ENCODE measurements at regions not wholly inside any gene's neighbourhood (a gene's known extent, or its start where the extent isn't known, plus 50 kb on each side); places are given as distances from the start of the nearest gene placed in this dataset.

DNA sequence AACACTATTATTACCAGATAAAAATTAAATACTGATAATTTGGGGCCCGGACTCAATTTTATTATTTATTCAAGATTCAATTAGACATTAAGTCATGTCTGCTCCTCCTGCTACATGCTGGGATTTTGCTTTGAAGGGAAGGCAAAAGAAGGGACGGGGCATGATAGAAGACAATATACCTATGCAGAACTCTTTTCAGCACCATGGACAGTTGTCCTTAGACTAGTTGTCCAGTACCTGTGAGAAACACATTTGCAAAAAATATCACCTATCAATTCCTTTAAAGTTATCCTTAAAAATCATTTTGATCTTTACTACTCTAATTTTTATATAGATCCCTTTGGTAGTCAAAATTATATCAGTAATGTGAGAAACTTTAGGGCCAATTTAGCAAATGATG, 100.2 kb upstream of the SULT1C3 start:
- TF ChIP-seq, protein P1, sequence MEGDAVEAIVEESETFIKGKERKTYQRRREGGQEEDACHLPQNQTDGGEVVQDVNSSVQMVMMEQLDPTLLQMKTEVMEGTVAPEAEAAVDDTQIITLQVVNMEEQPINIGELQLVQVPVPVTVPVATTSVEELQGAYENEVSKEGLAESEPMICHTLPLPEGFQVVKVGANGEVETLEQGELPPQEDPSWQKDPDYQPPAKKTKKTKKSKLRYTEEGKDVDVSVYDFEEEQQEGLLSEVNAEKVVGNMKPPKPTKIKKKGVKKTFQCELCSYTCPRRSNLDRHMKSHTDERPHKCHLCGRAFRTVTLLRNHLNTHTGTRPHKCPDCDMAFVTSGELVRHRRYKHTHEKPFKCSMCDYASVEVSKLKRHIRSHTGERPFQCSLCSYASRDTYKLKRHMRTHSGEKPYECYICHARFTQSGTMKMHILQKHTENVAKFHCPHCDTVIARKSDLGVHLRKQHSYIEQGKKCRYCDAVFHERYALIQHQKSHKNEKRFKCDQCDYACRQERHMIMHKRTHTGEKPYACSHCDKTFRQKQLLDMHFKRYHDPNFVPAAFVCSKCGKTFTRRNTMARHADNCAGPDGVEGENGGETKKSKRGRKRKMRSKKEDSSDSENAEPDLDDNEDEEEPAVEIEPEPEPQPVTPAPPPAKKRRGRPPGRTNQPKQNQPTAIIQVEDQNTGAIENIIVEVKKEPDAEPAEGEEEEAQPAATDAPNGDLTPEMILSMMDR (IDR thresholded peaks at IDR 0.05), result no peak
- no peak for TF ChIP-seq EP300 (IDR thresholded peaks at IDR 0.05)
- no peak for TF ChIP-seq POLR2AphosphoS5 (IDR thresholded peaks at IDR 0.05)
